PC-9 (cell line): ENCODE measurements at regions not wholly inside any gene's neighbourhood (a gene's known extent, or its start where the extent isn't known, plus 50 kb on each side); places are given as distances from the start of the nearest gene placed in this dataset.

Source experiments
- BruUV-seq: library from RNA; stranded (reverse); fragments of 400-500 nt; replicated peaks from 2 replicates; lab custom pipeline; 2021; lab: Mats Ljungman, UMichigan
- CTCF ChIA-PET: fragments of 300-600 bp; sonication (Branson Sonifier 250); formaldehyde crosslinking; loops from one replicate; lab custom pipeline; 2022; ENCODE audit warnings: antibody characterized with exemption; lab: Charles Lee
- POLR2A ChIA-PET: fragments of 300-600 bp; sonication (Branson Sonifier 250); formaldehyde crosslinking; loops from one replicate; lab custom pipeline; 2022; ENCODE audit warnings: antibody characterized with exemption; ENCODE audit not compliant: unreplicated experiment; lab: Charles Lee
- DNase-seq, 2 experiments: peaks; one replicate each; pipeline versions ENCODE4 v3.0.0 to v3.0.0-alpha.2; 2015 to 2022; ENCODE audit warnings: mixed read lengths in 1 of 2
- H2AFZ ChIP-seq: fragments of 200-600 bp; sonication (generic); 2 replicates; pipeline ENCODE4 v1.8.1; 2017; ENCODE audit warnings: antibody characterized with exemption
- H3F3A ChIP-seq: fragments of 200-600 bp; sonication (generic); 2 replicates; pipeline ENCODE4 v1.8.1; 2017; ENCODE audit warnings: antibody characterized with exemption, mild to moderate bottlenecking, low read depth; ENCODE audit not compliant: insufficient read depth
- H3K27ac ChIP-seq: fragments of 200-600 bp; sonication (generic); 2 replicates; pipeline ENCODE4 v1.6.1; 2016; ENCODE audit warnings: mixed run types
- H3K27me3 ChIP-seq: fragments of 200-600 bp; sonication (generic); 2 replicates; pipeline ENCODE4 v1.6.1; 2016; ENCODE audit warnings: low read depth, mixed run types; ENCODE audit not compliant: insufficient read depth
- H3K36me3 ChIP-seq: fragments of 200-600 bp; sonication (generic); 2 replicates; pipeline ENCODE4 v1.6.1; 2016; ENCODE audit warnings: low read depth, mixed run types
- H3K4me1 ChIP-seq: fragments of 200-600 bp; sonication (generic); replicated peaks from 2 replicates; pipeline ENCODE4 v1.6.1; 2016; ENCODE audit warnings: mixed run types; ENCODE audit not compliant: insufficient read depth
- H3K4me2 ChIP-seq: fragments of 200-600 bp; sonication (generic); 2 replicates; pipeline ENCODE4 v1.6.1; 2017; ENCODE audit warnings: mixed run types
- H3K4me3 ChIP-seq: fragments of 200-600 bp; sonication (generic); 2 replicates; pipeline ENCODE4 v1.6.1; 2016; ENCODE audit warnings: mixed run types
- H3K79me2 ChIP-seq: fragments of 200-600 bp; sonication (generic); 2 replicates; pipeline ENCODE4 v1.6.1; 2017; ENCODE audit warnings: low read depth, mixed run types
- H3K9me2 ChIP-seq: fragments of 200-600 bp; sonication (generic); 2 replicates; pipeline ENCODE4 v1.8.1; 2017; ENCODE audit warnings: mild to moderate bottlenecking; ENCODE audit not compliant: insufficient read depth
- H3K9me3 ChIP-seq: fragments of 200-600 bp; sonication (generic); 2 replicates; pipeline ENCODE4 v1.8.1; 2016; ENCODE audit warnings: low read depth; ENCODE audit not compliant: insufficient read depth
- H4K20me1 ChIP-seq: fragments of 200-600 bp; sonication (generic); 2 replicates; pipeline ENCODE4 v1.8.1; 2017; ENCODE audit not compliant: insufficient read depth
- CTCF ChIP-seq: fragments of 200-600 bp; sonication (generic); conservative IDR thresholded peaks from 2 replicates; pipeline ENCODE4 v1.6.1; 2017; ENCODE audit warnings: mixed run types, antibody characterized with exemption, mild to moderate bottlenecking, moderate library complexity
- EZH2 ChIP-seq: fragments of 200-600 bp; sonication (generic); IDR thresholded peaks from 2 replicates; pipeline ENCODE4 v1.8.0; 2017; ENCODE audit warnings: antibody characterized with exemption, low read depth
- intact Hi-C: fragments of 100-400 bp; cut with micrococcal nuclease; formaldehyde crosslinking; loops from one replicate; pipeline ENCODE4 v1.10.0; 2022; ENCODE audit not compliant: unreplicated experiment

DNA sequence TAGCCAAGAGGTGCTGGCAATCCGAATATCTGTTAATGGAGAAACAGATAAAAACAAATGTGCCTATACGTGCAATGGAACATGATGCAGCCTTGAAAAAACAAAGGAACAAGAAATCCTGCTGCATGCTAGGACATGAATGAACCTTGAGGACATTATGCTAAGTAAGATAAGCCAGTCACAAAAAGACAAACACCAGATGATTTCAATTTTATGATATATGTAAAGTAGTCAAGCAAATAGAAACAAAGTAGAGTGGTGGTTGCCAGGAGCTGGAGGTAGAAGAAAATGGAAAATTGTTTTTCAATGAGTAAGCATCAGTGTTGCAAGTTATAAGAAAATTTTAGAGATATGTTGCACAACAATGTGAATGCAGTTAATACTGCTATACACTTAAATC, 409.7 kb upstream of the CDH8 start:
- POLR2A ChIA-PET = no interaction called here
- no peaks in the 10 kb centered on the region; the same call in 1 of the 2 replicates for H3K9me2 ChIP-seq
- H4K20me1 ChIP-seq = no peaks in the 10 kb centered on the region
- no peak for DNase-seq
- no peaks in the 10 kb centered on the region for H3K27me3 ChIP-seq
- H3K27ac ChIP-seq = no peak overlapping the region
- no TSS peak for BruUV-seq
- H3F3A ChIP-seq = no peaks in the 10 kb centered on the region
- intact Hi-C loops = no loop called here
- no peak overlapping the region for H3K4me3 ChIP-seq
- CTCF ChIA-PET = no interaction called here
- no peak overlapping the region for H2AFZ ChIP-seq
- no peaks in the 10 kb centered on the region for H3K4me1 ChIP-seq
- H3K4me2 ChIP-seq = no peak overlapping the region
- no peaks in the 10 kb centered on the region for H3K9me3 ChIP-seq
- H3K79me2 ChIP-seq = no peaks in the 10 kb centered on the region
- H3K36me3 ChIP-seq = no peaks in the 10 kb centered on the region
- TF ChIP-seq EZH2 = no peak
- TF ChIP-seq CTCF = no peak

DNA sequence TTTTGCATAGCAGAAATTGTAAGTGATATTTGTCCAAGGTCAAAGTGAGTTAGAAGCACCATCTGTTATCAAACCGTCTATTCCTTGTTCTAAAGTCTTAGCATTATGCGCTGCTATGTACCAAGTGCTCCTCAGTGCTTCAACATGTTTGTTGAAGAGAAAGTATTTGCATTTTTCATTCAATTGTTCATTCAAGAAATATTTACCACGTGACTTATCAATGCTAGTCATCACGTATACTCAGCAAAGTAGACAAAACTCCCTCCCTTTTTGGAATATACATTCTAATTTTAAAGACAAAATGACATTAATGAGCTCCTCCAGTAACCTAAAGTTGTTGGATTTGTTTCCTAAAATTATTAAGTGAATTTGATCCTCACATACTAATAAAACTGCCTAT, 388.0 kb upstream of the CDH8 start:
- Histone ChIP-seq H3K4me2 (no peak overlapping the region), H3K27ac (no peak overlapping the region), H3K9me2 (no peaks in the 10 kb centered on the region), H3K4me3 (no peak overlapping the region), H3K9me3 (no peaks in the 10 kb centered on the region), H3K36me3 (no peaks in the 10 kb centered on the region), H2AFZ (no peak overlapping the region), H4K20me1 (no peaks in the 10 kb centered on the region), H3K79me2 (no peaks in the 10 kb centered on the region), H3K4me1 (no peaks in the 10 kb centered on the region), H3F3A (no peaks in the 10 kb centered on the region), H3K27me3 (no peaks in the 10 kb centered on the region)
- TF ChIP-seq EZH2 = no peak
- no peak for TF ChIP-seq CTCF
- no TSS peak for BruUV-seq
- POLR2A ChIA-PET = no interaction called here
- no peak for DNase-seq
- intact Hi-C loops = no loop called here
- CTCF ChIA-PET = no interaction called here

- Histone ChIP-seq H4K20me1 (no peaks in the 10 kb centered on the region), H3K36me3 (no peaks in the 10 kb centered on the region), H3K79me2 (no peaks in the 10 kb centered on the region), H3K4me3 (no peak overlapping the region), H2AFZ (no peak overlapping the region), H3K4me2 (no peak overlapping the region), H3K9me2 (no peaks in the 10 kb centered on the region), H3K27me3 (no peaks in the 10 kb centered on the region), H3K4me1 (no peaks in the 10 kb centered on the region), H3K9me3 (no peaks in the 10 kb centered on the region), H3F3A (no peaks in the 10 kb centered on the region), H3K27ac (no peak overlapping the region)
- intact Hi-C loops = no loop called here
- CTCF ChIA-PET = no interaction called here
- BruUV-seq = no TSS peak
- no peak for DNase-seq
- POLR2A ChIA-PET = no interaction called here
- TF ChIP-seq EZH2 (no peak), CTCF (no peak)
These were observed 372.5 kb upstream of the CDH8 start for GRCh38 chr16:62408760-62409159.
